ENCODE measurements at regions not wholly inside any gene's neighbourhood (a gene's known extent, or its start where the extent isn't known, plus 50 kb on each side); places are given as distances from the start of the nearest gene placed in this dataset.

- TF ChIP-seq ZBTB7A (IDR thresholded peaks at IDR 0.05; ENCODE audit: low read depth) (no peak), EP300 (IDR thresholded peaks at IDR 0.05; ENCODE audit: borderline replicate concordance) (no peak), CEBPB (IDR thresholded peaks at IDR 0.05) (no peak), CREB1 (IDR thresholded peaks at IDR 0.05; ENCODE audit: low read depth) (no peak), RAD21 (IDR thresholded peaks at IDR 0.05; ENCODE audit: low read depth) (no peak)
These were observed 58.0 kb upstream of the PAX2 start for GRCh38 chr10:100687143-100688003.

All from Ishikawa (cell line).